SJSA1 (cell line): ENCODE measurements at regions not wholly inside any gene's neighbourhood (a gene's known extent, or its start where the extent isn't known, plus 50 kb on each side); places are given as distances from the start of the nearest gene placed in this dataset.

ENCODE experiments used
- DNase-seq, 2 experiments: peaks; one replicate each; pipeline ENCODE4 v3.0.0-alpha.2; 2015 to 2020; ENCODE audit warnings: low spot score in 2 of 2, low read depth in 1 of 2
- H3K27ac ChIP-seq: fragments of 250-450 bp; sonication (Bioruptor Pico); 2 replicates; pipeline ENCODE4 v1.5.1; 2020; ENCODE audit warnings: mild to moderate bottlenecking, moderate library complexity
- H3K27me3 ChIP-seq: fragments of 250-450 bp; sonication (Bioruptor Pico); replicated peaks from 2 replicates; pipeline ENCODE4 v1.5.1; 2020; ENCODE audit warnings: mild to moderate bottlenecking, moderate library complexity
- H3K36me3 ChIP-seq: fragments of 250-450 bp; sonication (Bioruptor Pico); 2 replicates; pipeline ENCODE4 v1.5.1; 2020; ENCODE audit warnings: mild to moderate bottlenecking
- H3K4me1 ChIP-seq: fragments of 250-450 bp; sonication (Bioruptor Pico); replicated peaks from 2 replicates; pipeline ENCODE4 v1.6.1; 2021; ENCODE audit warnings: mild to moderate bottlenecking
- H3K4me3 ChIP-seq: fragments of 250-450 bp; sonication (Bioruptor Pico); 2 replicates; pipeline ENCODE4 v1.5.1; 2020; ENCODE audit warnings: mild to moderate bottlenecking
- H3K9me3 ChIP-seq: fragments of 250-450 bp; sonication (Bioruptor Pico); replicated peaks from 2 replicates; pipeline ENCODE4 v1.5.1; 2020; ENCODE audit warnings: mild to moderate bottlenecking

- Histone ChIP-seq H3K36me3 (no peaks in the 10 kb centered on the region), H3K27ac (no peak overlapping the region), H3K27me3 (no peaks in the 10 kb centered on the region), H3K4me1 (no peaks in the 10 kb centered on the region), H3K9me3 (no peaks in the 10 kb centered on the region), H3K4me3 (no peak overlapping the region)
- DNase-seq = no peak
Measured at GRCh38 chr2:16401761-16402300, 263.8 kb downstream of the CYRIA start.

- no peak for DNase-seq
- Histone ChIP-seq H3K36me3 (no peaks in the 10 kb centered on the region), H3K4me1 (no peaks in the 10 kb centered on the region), H3K27me3 (no peaks in the 10 kb centered on the region), H3K4me3 (no peak overlapping the region), H3K27ac (no peak overlapping the region), H3K9me3 (no peaks in the 10 kb centered on the region)
Measured at GRCh38 chr2:16400127-16400623, 265.5 kb downstream of the CYRIA start.

- Histone ChIP-seq H3K27me3 (no peaks in the 10 kb centered on the region), H3K4me3 (no peak overlapping the region), H3K27ac (no peak overlapping the region), H3K4me1 (no peaks in the 10 kb centered on the region), H3K36me3 (no peaks in the 10 kb centered on the region), H3K9me3 (no peaks in the 10 kb centered on the region)
- DNase-seq = no peak
Measured at GRCh38 chr2:16398486-16399043, 267.1 kb downstream of the CYRIA start.

- Histone ChIP-seq H3K4me3 (no peak overlapping the region), H3K9me3 (no peaks in the 10 kb centered on the region), H3K36me3 (no peaks in the 10 kb centered on the region), H3K27ac (no peak overlapping the region), H3K27me3 (no peaks in the 10 kb centered on the region), H3K4me1 (no peaks in the 10 kb centered on the region)
- DNase-seq = no peak
Measured at GRCh38 chr2:16397681-16398475, 267.8 kb downstream of the CYRIA start.

GRCh38 chr2:16396986-16397385, 268.6 kb downstream of the CYRIA start:
- Histone ChIP-seq H3K27ac (no peak overlapping the region), H3K36me3 (no peaks in the 10 kb centered on the region), H3K27me3 (no peaks in the 10 kb centered on the region), H3K4me1 (no peaks in the 10 kb centered on the region), H3K9me3 (no peaks in the 10 kb centered on the region), H3K4me3 (no peak overlapping the region)
- DNase-seq = no peak

GRCh38 chr2:16396171-16396570, 269.5 kb downstream of the CYRIA start:
- Histone ChIP-seq H3K9me3 (no peaks in the 10 kb centered on the region), H3K36me3 (no peaks in the 10 kb centered on the region), H3K4me3 (no peak overlapping the region), H3K27ac (no peak overlapping the region), H3K27me3 (no peaks in the 10 kb centered on the region), H3K4me1 (no peaks in the 10 kb centered on the region)
- no peak for DNase-seq

GRCh38 chr2:16395601-16396000, 270.0 kb downstream of the CYRIA start:
- no peaks in the 10 kb centered on the region for H3K27me3 ChIP-seq
- no peaks in the 10 kb centered on the region for H3K4me1 ChIP-seq
- no peaks in the 10 kb centered on the region for H3K9me3 ChIP-seq

GRCh38 chr2:16394986-16395550, 270.6 kb downstream of the CYRIA start:
- H3K9me3 ChIP-seq = no peaks in the 10 kb centered on the region
- no peaks in the 10 kb centered on the region for H3K4me1 ChIP-seq
- no peaks in the 10 kb centered on the region for H3K27me3 ChIP-seq
- no peak overlapping the region for H3K4me3 ChIP-seq
- H3K36me3 ChIP-seq = no peaks in the 10 kb centered on the region
- DNase-seq = no peak
- H3K27ac ChIP-seq = no peak overlapping the region

More at GRCh38 chr2:16395601-16396000, 270.0 kb downstream of the CYRIA start:
- no peak overlapping the region for H3K4me3 ChIP-seq
- H3K36me3 ChIP-seq = no peaks in the 10 kb centered on the region
- H3K27ac ChIP-seq = no peak overlapping the region
- no peak for DNase-seq

- Histone ChIP-seq H3K9me3 (no peaks in the 10 kb centered on the region), H3K27ac (no peak overlapping the region), H3K4me1 (no peaks in the 10 kb centered on the region), H3K4me3 (no peak overlapping the region), H3K36me3 (no peaks in the 10 kb centered on the region), H3K27me3 (no peaks in the 10 kb centered on the region)
- no peak for DNase-seq
Measured at GRCh38 chr2:16394072-16394985, 271.3 kb downstream of the CYRIA start.

- H3K36me3 ChIP-seq = no peaks in the 10 kb centered on the region
- no peaks in the 10 kb centered on the region for H3K4me1 ChIP-seq
- H3K4me3 ChIP-seq = no peak overlapping the region
- H3K9me3 ChIP-seq = no peaks in the 10 kb centered on the region; the same call in 1 of the 2 replicates
- no peak for DNase-seq
- no peaks in the 10 kb centered on the region for H3K27me3 ChIP-seq
- H3K27ac ChIP-seq = no peak overlapping the region
Measured at GRCh38 chr2:16393500-16394071, 272.0 kb downstream of the CYRIA start.

- H3K9me3 ChIP-seq = no peaks in the 10 kb centered on the region; the same call in 1 of the 2 replicates
- H3K27ac ChIP-seq = no peak overlapping the region
- no peaks in the 10 kb centered on the region for H3K36me3 ChIP-seq
- DNase-seq = no peak
- H3K27me3 ChIP-seq = no peaks in the 10 kb centered on the region
- H3K4me3 ChIP-seq = no peak overlapping the region
- H3K4me1 ChIP-seq = no peaks in the 10 kb centered on the region
Measured at GRCh38 chr2:16392647-16393499, 272.8 kb downstream of the CYRIA start.

GRCh38 chr2:16391986-16392385, 273.6 kb downstream of the CYRIA start:
- H3K4me3 ChIP-seq = no peak overlapping the region

More at GRCh38 chr2:16391986-16392385, 273.6 kb downstream of the CYRIA start:
- no peaks in the 10 kb centered on the region for H3K4me1 ChIP-seq
- no peak overlapping the region for H3K27ac ChIP-seq
- H3K36me3 ChIP-seq = no peaks in the 10 kb centered on the region
- no peaks in the 10 kb centered on the region for H3K27me3 ChIP-seq
- no peak for DNase-seq
- no peaks in the 10 kb centered on the region; the same call in 1 of the 2 replicates for H3K9me3 ChIP-seq
